ENCODE measurements at regions not wholly inside any gene's neighbourhood (a gene's known extent, or its start where the extent isn't known, plus 50 kb on each side); places are given as distances from the start of the nearest gene placed in this dataset.

DNA sequence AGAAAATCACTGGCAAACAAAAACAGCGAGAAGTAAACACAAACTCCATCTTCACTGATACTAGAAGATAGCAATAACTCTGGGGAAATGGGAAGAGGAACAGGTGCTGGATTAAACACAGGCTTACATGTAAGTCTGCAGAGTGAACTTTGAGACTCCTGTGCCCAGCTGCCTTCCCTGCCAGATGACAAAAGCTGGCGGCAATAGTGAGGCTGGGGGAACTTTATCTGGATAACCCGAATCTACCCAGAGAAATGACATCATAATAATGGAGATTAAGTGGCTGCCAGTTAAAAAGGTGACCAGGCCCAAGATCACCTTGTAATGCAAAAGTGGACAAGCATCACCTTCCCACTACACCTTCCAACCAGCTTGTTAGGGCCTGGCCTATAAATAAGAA lies 184.5 kb downstream of the CHRM3 start:
- intact Hi-C loops (cut with micrococcal nuclease; ENCODE audit: unreplicated experiment), result no loop called here
- CTCF ChIA-PET, result no interaction called here
- DNase-seq (ENCODE audit: low read depth, low spot score), result no peak
- Histone ChIP-seq H3K4me3 (ENCODE audit: low read depth in 2 of 2, low read length in 2 of 2) (no peak overlapping the region), H3K36me3 (ENCODE audit: control insufficient read depth, insufficient read depth, low read length) (no peaks in the 10 kb centered on the region), H3K4me1 (ENCODE audit: control insufficient read depth, insufficient read depth, low read length) (no peaks in the 10 kb centered on the region), H3K27ac (ENCODE audit: low read length) (no peak overlapping the region), H3K27me3 (ENCODE audit: control insufficient read depth, insufficient read depth, low read length) (no peaks in the 10 kb centered on the region), H3K9me3 (ENCODE audit: control insufficient read depth, insufficient read depth, low read depth, low read length) (no peaks in the 10 kb centered on the region)
- in situ Hi-C loops (cut with HindIII; ENCODE audit: low pct_unique_long_range_greater_than_20kb, low sequenced_read_pairs), result no loop called here
- no peak for ATAC-seq
- no TSS peak for BruUV-seq (replicated peaks)
- POLR2A ChIA-PET, result no interaction called here
- no peak for TF ChIP-seq SIN3A (IDR thresholded peaks at IDR 0.05; ENCODE audit: borderline replicate concordance, insufficient read depth, low read depth, low read length)
- TF ChIP-seq, protein P1, sequence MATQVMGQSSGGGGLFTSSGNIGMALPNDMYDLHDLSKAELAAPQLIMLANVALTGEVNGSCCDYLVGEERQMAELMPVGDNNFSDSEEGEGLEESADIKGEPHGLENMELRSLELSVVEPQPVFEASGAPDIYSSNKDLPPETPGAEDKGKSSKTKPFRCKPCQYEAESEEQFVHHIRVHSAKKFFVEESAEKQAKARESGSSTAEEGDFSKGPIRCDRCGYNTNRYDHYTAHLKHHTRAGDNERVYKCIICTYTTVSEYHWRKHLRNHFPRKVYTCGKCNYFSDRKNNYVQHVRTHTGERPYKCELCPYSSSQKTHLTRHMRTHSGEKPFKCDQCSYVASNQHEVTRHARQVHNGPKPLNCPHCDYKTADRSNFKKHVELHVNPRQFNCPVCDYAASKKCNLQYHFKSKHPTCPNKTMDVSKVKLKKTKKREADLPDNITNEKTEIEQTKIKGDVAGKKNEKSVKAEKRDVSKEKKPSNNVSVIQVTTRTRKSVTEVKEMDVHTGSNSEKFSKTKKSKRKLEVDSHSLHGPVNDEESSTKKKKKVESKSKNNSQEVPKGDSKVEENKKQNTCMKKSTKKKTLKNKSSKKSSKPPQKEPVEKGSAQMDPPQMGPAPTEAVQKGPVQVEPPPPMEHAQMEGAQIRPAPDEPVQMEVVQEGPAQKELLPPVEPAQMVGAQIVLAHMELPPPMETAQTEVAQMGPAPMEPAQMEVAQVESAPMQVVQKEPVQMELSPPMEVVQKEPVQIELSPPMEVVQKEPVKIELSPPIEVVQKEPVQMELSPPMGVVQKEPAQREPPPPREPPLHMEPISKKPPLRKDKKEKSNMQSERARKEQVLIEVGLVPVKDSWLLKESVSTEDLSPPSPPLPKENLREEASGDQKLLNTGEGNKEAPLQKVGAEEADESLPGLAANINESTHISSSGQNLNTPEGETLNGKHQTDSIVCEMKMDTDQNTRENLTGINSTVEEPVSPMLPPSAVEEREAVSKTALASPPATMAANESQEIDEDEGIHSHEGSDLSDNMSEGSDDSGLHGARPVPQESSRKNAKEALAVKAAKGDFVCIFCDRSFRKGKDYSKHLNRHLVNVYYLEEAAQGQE (IDR thresholded peaks at IDR 0.05; ENCODE audit: insufficient read depth in 1 of 2, low read depth in 2 of 2, low read length in 1 of 2), result no peak

DNA sequence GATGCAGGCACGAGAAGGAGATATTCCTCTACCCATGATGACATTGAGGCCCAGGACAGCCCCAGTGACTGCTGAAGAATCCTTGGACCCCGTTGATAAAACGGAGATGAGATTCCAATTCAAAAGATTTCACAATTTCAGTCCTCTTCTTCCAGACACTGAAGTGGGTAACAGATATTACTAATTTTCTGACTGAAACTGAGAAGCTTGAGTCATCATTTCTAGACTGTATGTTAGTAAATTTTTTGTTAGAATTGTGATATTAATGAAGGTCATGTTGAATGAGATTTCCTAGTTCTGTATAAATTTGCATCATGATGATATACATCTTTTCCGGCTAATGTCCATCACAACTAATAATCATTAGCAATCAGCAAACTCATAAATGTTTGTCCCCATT lies 185.8 kb downstream of the CHRM3 start:
- H3K27ac ChIP-seq (ENCODE audit: low read length), result no peak overlapping the region
- no peak for DNase-seq (ENCODE audit: low read depth, low spot score)
- no peaks in the 10 kb centered on the region for H3K36me3 ChIP-seq (ENCODE audit: control insufficient read depth, insufficient read depth, low read length)
- no peaks in the 10 kb centered on the region for H3K4me1 ChIP-seq (ENCODE audit: control insufficient read depth, insufficient read depth, low read length)
- ChIA-PET CTCF (no interaction called here), POLR2A (no interaction called here)
- BruUV-seq (replicated peaks), result no TSS peak
- no peaks in the 10 kb centered on the region for H3K9me3 ChIP-seq (ENCODE audit: control insufficient read depth, insufficient read depth, low read depth, low read length)
- intact Hi-C loops (cut with micrococcal nuclease; ENCODE audit: unreplicated experiment), result no loop called here
- in situ Hi-C loops (cut with HindIII; ENCODE audit: low pct_unique_long_range_greater_than_20kb, low sequenced_read_pairs), result no loop called here
- H3K4me3 ChIP-seq (ENCODE audit: low read depth in 2 of 2, low read length in 2 of 2), result no peak overlapping the region
- H3K27me3 ChIP-seq (ENCODE audit: control insufficient read depth, insufficient read depth, low read length), result no peaks in the 10 kb centered on the region
- TF ChIP-seq CTCF (IDR thresholded peaks at IDR 0.05), result no peak
- no peak for TF ChIP-seq SIN3A (IDR thresholded peaks at IDR 0.05; ENCODE audit: borderline replicate concordance, insufficient read depth, low read depth, low read length)
- TF ChIP-seq, protein P1 (IDR thresholded peaks at IDR 0.05; ENCODE audit: insufficient read depth in 1 of 2, low read depth in 2 of 2, low read length in 1 of 2), result no peak
- TF ChIP-seq TCF7L2 (IDR thresholded peaks at IDR 0.05; ENCODE audit: low read depth, low read length), result no peak
- TF ChIP-seq POLR2AphosphoS5 (IDR thresholded peaks at IDR 0.05; ENCODE audit: low read depth, low read length), result no peak
- no peak for ATAC-seq
